GM12878 (cell line): ENCODE measurements at regions not wholly inside any gene's neighbourhood (a gene's known extent, or its start where the extent isn't known, plus 50 kb on each side); places are given as distances from the start of the nearest gene placed in this dataset.

Experiments
- ATAC-seq: fragments of 200-7000 bp; cut with Tn5 transposase; 3 replicates; pipeline ENCODE4 v1.9.1; 2020; ENCODE audit warnings: mild to moderate bottlenecking, moderate library complexity
- BruUV-seq: library from RNA; stranded (reverse); fragments of 400-500 nt; replicated peaks from 2 replicates; lab custom pipeline; 2021; lab: Mats Ljungman, UMichigan
- CTCF ChIA-PET: fragments of 300-600 bp; sonication (Branson Sonifier 250); formaldehyde crosslinking; extraction: SDS; loops from one replicate; lab custom pipeline; 2021; ENCODE audit warnings: inconsistent platforms; lab: Yijun Ruan, JAX
- POLR2A ChIA-PET: fragments of 350-600 bp; formaldehyde crosslinking; extraction: SDS; loops from one replicate; lab custom pipeline; 2021; ENCODE audit warnings: inconsistent platforms; lab: Charles Lee
- RAD21 ChIA-PET: fragments of 300-600 bp; sonication (Branson Sonifier 250); formaldehyde crosslinking; loops from one replicate; lab custom pipeline; 2023; ENCODE audit warnings: antibody characterized with exemption; ENCODE audit not compliant: unreplicated experiment; lab: Charles Lee
- SMC1A ChIA-PET: fragments of 300-600 bp; sonication (Branson Sonifier 250); formaldehyde crosslinking; loops from one replicate; lab custom pipeline; 2023; ENCODE audit not compliant: unreplicated experiment, uncharacterized antibody; lab: Charles Lee
- DNase-seq: peaks from one replicate; pipeline ENCODE4 v3.0.0-alpha.2; 2011; ENCODE audit warnings: low read depth, low spot score
- FAIRE-seq: peaks from 3 replicates; lab custom pipeline; 2011; peaks lifted over from hg19 to GRCh38; lab: Jason Lieb, UNC
- H2AFZ ChIP-seq: 2 replicates; pipeline ENCODE4 v1.6.0; 2011; ENCODE audit warnings: low read depth, low read length, control low read depth; ENCODE audit not compliant: control insufficient read depth
- H3K27ac ChIP-seq: 2 replicates; pipeline ENCODE4 v1.5.1; 2011; ENCODE audit warnings: control low read depth; ENCODE audit not compliant: control insufficient read depth, insufficient read depth
- H3K27me3 ChIP-seq, 2 experiments: replicated peaks in 1 of 2; 2 replicates each; pipeline versions ENCODE4 v1.6.0 to v1.6.1; 2011; ENCODE audit warnings: low read length in 1 of 2; ENCODE audit not compliant: control insufficient read depth in 2 of 2, insufficient read depth in 2 of 2
- H3K36me3 ChIP-seq, 2 experiments: 2 replicates each; pipeline ENCODE4 v1.5.1; 2011; ENCODE audit warnings: low read length in 1 of 2; ENCODE audit not compliant: control insufficient read depth in 2 of 2, insufficient read depth in 2 of 2
- H3K4me1 ChIP-seq: 2 replicates; pipeline ENCODE4 v1.6.1; 2011; ENCODE audit warnings: mild to moderate bottlenecking, low read length, moderate library complexity, mixed read lengths; ENCODE audit not compliant: control insufficient read depth, insufficient read depth
- H3K4me2 ChIP-seq: 2 replicates; pipeline ENCODE4 v1.6.0; 2011; ENCODE audit warnings: control low read depth; ENCODE audit not compliant: control insufficient read depth, insufficient read depth
- H3K4me3 ChIP-seq: fragments of 200-600 bp; sonication (generic); 2 replicates; pipeline ENCODE4 v1.5.1; 2016
- H3K79me2 ChIP-seq: 2 replicates; pipeline ENCODE4 v1.6.0; 2011; ENCODE audit warnings: low read length; ENCODE audit not compliant: control insufficient read depth, insufficient read depth
- H3K9ac ChIP-seq: 2 replicates; pipeline ENCODE4 v1.8.0; 2011; ENCODE audit warnings: low read length, control low read depth, mixed read lengths; ENCODE audit not compliant: control insufficient read depth, insufficient read depth
- H3K9me3 ChIP-seq: replicated peaks from 3 replicates; pipeline ENCODE4 v1.5.1; 2011; ENCODE audit warnings: mild to moderate bottlenecking, low read length; ENCODE audit not compliant: control insufficient read depth, insufficient read depth
- H4K20me1 ChIP-seq: 2 replicates; pipeline ENCODE4 v1.6.0; 2011; ENCODE audit not compliant: control insufficient read depth, insufficient read depth
- ATF3 ChIP-seq: IDR thresholded peaks from 2 replicates; pipeline ENCODE4 v1.6.1; 2011; ENCODE audit warnings: low read depth, mild to moderate bottlenecking, low read length, moderate library complexity, borderline replicate concordance; ENCODE audit errors: extremely low read depth
- ATF7 ChIP-seq: fragments of 450-650 bp; IDR thresholded peaks from 2 replicates; pipeline ENCODE4 v1.6.1; 2016; ENCODE audit warnings: low read depth, mild to moderate bottlenecking
- IRF3 ChIP-seq: fragments of 450-650 bp; IDR thresholded peaks from 2 replicates; pipeline ENCODE4 v1.6.1; 2014; ENCODE audit warnings: mild to moderate bottlenecking
- MYB ChIP-seq: fragments of 150-350 bp; IDR thresholded peaks from 2 replicates; pipeline ENCODE4 v1.6.1; 2014; ENCODE audit warnings: mild to moderate bottlenecking, low read depth, low read length, borderline replicate concordance
- NRF1 ChIP-seq: conservative IDR thresholded peaks from 2 replicates; pipeline ENCODE4 v1.6.1; 2011; ENCODE audit warnings: mild to moderate bottlenecking, low read depth, low read length, improper control_type of control experiment
- PML ChIP-seq: IDR thresholded peaks from 2 replicates; pipeline ENCODE4 v1.6.1; 2012; ENCODE audit warnings: low read length, inconsistent platforms
- TBL1XR1 ChIP-seq: IDR thresholded peaks from 2 replicates; pipeline ENCODE4 v1.6.1; 2012; ENCODE audit warnings: low read depth, low read length, improper control_type of control experiment
- TCF12 ChIP-seq: IDR thresholded peaks from 2 replicates; pipeline ENCODE4 v1.6.1; 2011; ENCODE audit warnings: low read depth, mild to moderate bottlenecking, low read length
- TCF3 ChIP-seq: IDR thresholded peaks from 2 replicates; pipeline ENCODE4 v1.6.1; 2012; ENCODE audit warnings: low read depth, mild to moderate bottlenecking, low read length, borderline replicate concordance; ENCODE audit not compliant: insufficient read depth
- YY1 ChIP-seq: IDR thresholded peaks from 2 replicates; pipeline ENCODE4 v1.6.1; 2011; ENCODE audit warnings: low read depth, mild to moderate bottlenecking, low read length
- ZBTB40 ChIP-seq: fragments of 450-650 bp; IDR thresholded peaks from 2 replicates; pipeline ENCODE4 v1.6.1; 2016; ENCODE audit warnings: mild to moderate bottlenecking, moderate library complexity, borderline replicate concordance
- ZNF274 ChIP-seq: IDR thresholded peaks from one replicate; pipeline ENCODE4 v1.8.0; 2011; ENCODE audit not compliant: insufficient read length, insufficient read depth
- ZNF592 ChIP-seq: fragments of 450-650 bp; IDR thresholded peaks from 2 replicates; pipeline ENCODE4 v1.6.1; 2017; ENCODE audit warnings: mild to moderate bottlenecking, moderate library complexity
- WGBS: methylation state at CpG from one replicate; pipeline ENCODE4 v1.1.6; 2016; ENCODE audit warnings: low lambda C conversion rate; ENCODE audit not compliant: insufficient replicate concordance, insufficient coverage; ENCODE audit errors: missing lambda C conversion rate; 5-methylcytosine and 5-hydroxymethylcytosine counted together
- in situ Hi-C: fragments of 300-500 bp; cut with MboI; formaldehyde crosslinking; loops from 9 replicates; pipeline ENCODE4 v1.14.3; 2018; ENCODE audit warnings: mixed read lengths
- intact Hi-C: fragments of 100-400 bp; cut with micrococcal nuclease; formaldehyde crosslinking; loops from one replicate; pipeline ENCODE4 v1.14.2; 2022; ENCODE audit not compliant: unreplicated experiment

GRCh38 chr15:38847666-38848065 lies 283.1 kb upstream of the RASGRP1 start:
- TF ChIP-seq ATF3 (no peak), MYB (no peak), TCF12 (no peak), ZNF592 (no peak), NRF1 (no peak), IRF3 (no peak), ZBTB40 (no peak), ZNF274 (no peak), TBL1XR1 (no peak), YY1 (no peak), ATF7 (no peak), PML (no peak), TCF3 (no peak)
- CTCF ChIA-PET: no interaction called here

More at GRCh38 chr15:38847666-38848065, 283.1 kb upstream of the RASGRP1 start:
- FAIRE-seq: no peak
- in situ Hi-C loops: no loop called here
- no peaks in the 10 kb centered on the region for H3K36me3 ChIP-seq
- BruUV-seq: no TSS peak
- H2AFZ ChIP-seq: no peak overlapping the region
- H3K4me1 ChIP-seq: no peaks in the 10 kb centered on the region
- no peak overlapping the region for H3K9ac ChIP-seq
- no peak overlapping the region for H3K4me2 ChIP-seq
- DNase-seq: no peak
- 30% methylated on average over 5 of the region's 5 CpGs for WGBS
- H4K20me1 ChIP-seq: no peaks in the 10 kb centered on the region
- ChIA-PET RAD21 (interaction anchor here (0.7 kb wide), 2 partner anchors 10 to 95 kb away, joined by 3 read pairs; no protein-coding TSS in a partner anchor), SMC1A (no interaction called here), POLR2A (no interaction called here)
- no peak for ATAC-seq
- H3K27me3 ChIP-seq: no peaks in the 10 kb centered on the region; a peak in 1 of 4 replicates
- no peak overlapping the region for H3K27ac ChIP-seq
- H3K9me3 ChIP-seq: no peaks in the 10 kb centered on the region
- no peaks in the 10 kb centered on the region for H3K79me2 ChIP-seq
- no peak overlapping the region for H3K4me3 ChIP-seq
- intact Hi-C loops: no loop called here
